NB4 (cell line): ENCODE measurements at regions not wholly inside any gene's neighbourhood (a gene's known extent, or its start where the extent isn't known, plus 50 kb on each side); places are given as distances from the start of the nearest gene placed in this dataset.

ENCODE experiments used
- MAX ChIP-seq: IDR thresholded peaks from 2 replicates; pipeline ENCODE4 v1.6.1; 2011; ENCODE audit warnings: low read depth, low read length
- TF ChIP-seq, protein P1 (sequence below): IDR thresholded peaks from one replicate; pipeline ENCODE4 v1.5.1; 2012; ENCODE audit warnings: low read depth, low read length

- no peak for TF ChIP-seq MAX
- TF ChIP-seq, protein P1, sequence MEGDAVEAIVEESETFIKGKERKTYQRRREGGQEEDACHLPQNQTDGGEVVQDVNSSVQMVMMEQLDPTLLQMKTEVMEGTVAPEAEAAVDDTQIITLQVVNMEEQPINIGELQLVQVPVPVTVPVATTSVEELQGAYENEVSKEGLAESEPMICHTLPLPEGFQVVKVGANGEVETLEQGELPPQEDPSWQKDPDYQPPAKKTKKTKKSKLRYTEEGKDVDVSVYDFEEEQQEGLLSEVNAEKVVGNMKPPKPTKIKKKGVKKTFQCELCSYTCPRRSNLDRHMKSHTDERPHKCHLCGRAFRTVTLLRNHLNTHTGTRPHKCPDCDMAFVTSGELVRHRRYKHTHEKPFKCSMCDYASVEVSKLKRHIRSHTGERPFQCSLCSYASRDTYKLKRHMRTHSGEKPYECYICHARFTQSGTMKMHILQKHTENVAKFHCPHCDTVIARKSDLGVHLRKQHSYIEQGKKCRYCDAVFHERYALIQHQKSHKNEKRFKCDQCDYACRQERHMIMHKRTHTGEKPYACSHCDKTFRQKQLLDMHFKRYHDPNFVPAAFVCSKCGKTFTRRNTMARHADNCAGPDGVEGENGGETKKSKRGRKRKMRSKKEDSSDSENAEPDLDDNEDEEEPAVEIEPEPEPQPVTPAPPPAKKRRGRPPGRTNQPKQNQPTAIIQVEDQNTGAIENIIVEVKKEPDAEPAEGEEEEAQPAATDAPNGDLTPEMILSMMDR: no peak
Measured at GRCh38 chr12:113663396-113663795, 191.7 kb upstream of the LHX5 start.
